Spleen (tissue), 11 donors: ENCODE measurements at regions not wholly inside any gene's neighbourhood (a gene's known extent, or its start where the extent isn't known, plus 50 kb on each side); places are given as distances from the start of the nearest gene placed in this dataset.

Experiments
- DNase-seq: peaks from one replicate; pipeline ENCODE4 v3.0.0-alpha.2; 2020
- H3K27ac ChIP-seq, 8 donors: fragments of 200-600 bp; sonication (generic) in 7 of 8; 1 replicate in 4 of 8; 2 replicates in 4 of 8; pipeline versions ENCODE4 v1.5.0 to v1.8.0; 2016 to 2021; ENCODE audit warnings: inconsistent platforms in 4 of 8, mild to moderate bottlenecking in 4 of 8, moderate library complexity in 1 of 8
- H3K27me3 ChIP-seq, 7 donors: fragments of 200-600 bp; sonication (generic) in 6 of 7; replicated peaks in 1 of 7; 1 replicate in 4 of 7; 2 replicates in 3 of 7; pipeline versions ENCODE4 v1.5.0 to v1.8.0; 2016 to 2021; ENCODE audit warnings: inconsistent platforms in 3 of 7, mild to moderate bottlenecking in 1 of 7
- H3K36me3 ChIP-seq, 6 donors: fragments of 200-600 bp; sonication (generic) in 5 of 6; 1 replicate in 4 of 6; 2 replicates in 2 of 6; pipeline versions ENCODE4 v1.5.0 to v1.8.0; 2016 to 2021; ENCODE audit warnings: inconsistent platforms in 2 of 6
- H3K4me1 ChIP-seq, 6 donors: fragments of 200-600 bp; sonication (generic) in 5 of 6; 1 replicate in 3 of 6; 2 replicates in 3 of 6; pipeline versions ENCODE4 v1.5.0 to v1.8.0; 2016 to 2021; ENCODE audit warnings: inconsistent platforms in 3 of 6
- H3K4me3 ChIP-seq, 8 donors: fragments of 200-600 bp; sonication (generic) in 7 of 8; 1 replicate in 4 of 8; 2 replicates in 4 of 8; pipeline versions ENCODE4 v1.5.0 to v1.8.0; 2016 to 2021; ENCODE audit warnings: inconsistent platforms in 4 of 8, mild to moderate bottlenecking in 4 of 8, moderate library complexity in 2 of 8
- H3K9me3 ChIP-seq, 8 donors: fragments of 200-600 bp; sonication (generic) in 7 of 8; 1 replicate in 4 of 8; 2 replicates in 4 of 8; pipeline versions ENCODE4 v1.5.0 to v1.8.0; 2016 to 2021; ENCODE audit warnings: inconsistent platforms in 4 of 8
- CTCF ChIP-seq, 11 experiments: fragments of 200-600 bp in 7 of 11; fragments of 450-650 bp in 4 of 11; sonication (generic) in 4 of 11; IDR thresholded peaks in 8 of 11; conservative IDR thresholded peaks in 3 of 11; 1 replicate in 7 of 11; 2 replicates in 4 of 11; pipeline versions ENCODE4 v1.4.0 to v1.8.0; 2016 to 2021; ENCODE audit warnings: antibody characterized with exemption in 11 of 11, inconsistent platforms in 4 of 11, mild to moderate bottlenecking in 1 of 11
- POLR2A ChIP-seq, 3 donors: fragments of 450-650 bp; IDR thresholded peaks; one replicate each; pipeline ENCODE4 v1.5.1; 2017; ENCODE audit warnings: antibody characterized with exemption in 3 of 3, mild to moderate bottlenecking in 1 of 3
- POLR2AphosphoS5 ChIP-seq, 3 donors: sonication (generic); formaldehyde crosslinking; IDR thresholded peaks; one replicate each; pipeline ENCODE4 v1.5.1; 2017; ENCODE audit warnings: antibody characterized with exemption in 3 of 3
- WGBS, 5 donors: extraction: QIAGEN DNeasy Blood & Tissue Kit in 3 of 5; methylation state at CpG; one replicate each; pipeline versions ENCODE4 v1.1.5 to v1.1.7; 2013 to 2018; 5-methylcytosine and 5-hydroxymethylcytosine counted together
- intact Hi-C: fragments of 100-400 bp; cut with DNase I; formaldehyde crosslinking; loops from one replicate; pipeline ENCODE4 v1.15.0; 2023; ENCODE audit warnings: low total_unique reads
- donor health status: healthy with polysubstance abuse.
- donor health status: DM: no; HTN: no; CAD: no; lungs with moderate emphysema.
- donor health status: DM: no; HTN: no; CAD: no.
- donor health status: Bipolar disorder and iron deficiency.
- donor health status: healthy.
- donor health status: DM: no; HTN: no; CAD: no.
- donor health status: DM: yes; HTN: yes; CAD: no.

GRCh38 chr9:4424891-4425290, 65.4 kb upstream of the SLC1A1 start:
- Histone ChIP-seq H3K9me3 (no peaks in the 10 kb centered on the region), H3K27me3 (no peaks in the 10 kb centered on the region), H3K36me3 (no peaks in the 10 kb centered on the region), H3K4me3 (no peak overlapping the region), H3K4me1 (no peaks in the 10 kb centered on the region), H3K27ac (no peak overlapping the region)
- no peak for DNase-seq
- WGBS, 5 donors, result 51 to 63% (median 58%) methylated on average over 4 of the region's 4 CpGs
- intact Hi-C loops, result no loop called here
- TF ChIP-seq CTCF (IDR thresholded peaks at IDR 0.05 in 8 of 11, conservative IDR thresholded peaks at IDR 0.05 in 3 of 11) (no peak), POLR2AphosphoS5 (IDR thresholded peaks at IDR 0.05) (no peak), POLR2A (IDR thresholded peaks at IDR 0.05) (no peak)

DNA sequence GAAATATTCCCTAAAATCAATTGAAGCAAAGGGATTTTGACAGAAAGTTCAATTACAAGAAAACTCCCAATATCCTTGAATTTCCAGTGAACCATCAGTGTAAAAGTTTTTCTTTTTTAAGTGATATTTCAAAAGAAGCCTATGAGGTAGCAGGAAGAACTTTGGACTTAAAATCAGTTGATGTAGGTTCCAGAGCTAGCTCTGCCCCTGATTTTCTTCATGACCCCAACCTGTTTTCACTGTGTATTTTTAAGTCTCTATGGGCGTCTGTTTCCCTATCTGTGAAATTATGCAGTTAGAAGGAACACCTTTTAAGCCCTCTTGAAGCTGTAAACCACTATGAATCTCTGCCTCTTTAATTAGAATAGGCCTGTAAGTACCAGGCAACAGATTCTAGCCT, 66.2 kb upstream of the SLC1A1 start:
- Histone ChIP-seq H3K27me3 (no peaks in the 10 kb centered on the region), H3K27ac (no peak overlapping the region), H3K36me3 (no peaks in the 10 kb centered on the region), H3K4me1 (no peaks in the 10 kb centered on the region), H3K9me3 (no peaks in the 10 kb centered on the region), H3K4me3 (no peak overlapping the region)
- DNase-seq, result no peak
- WGBS, 5 donors, result 67 to 90% (median 83%) methylated on average over 1 of the region's 1 CpG
- intact Hi-C loops, result no loop called here
- TF ChIP-seq POLR2AphosphoS5 (IDR thresholded peaks at IDR 0.05) (no peak), CTCF (IDR thresholded peaks at IDR 0.05 in 8 of 11, conservative IDR thresholded peaks at IDR 0.05 in 3 of 11) (no peak), POLR2A (IDR thresholded peaks at IDR 0.05) (no peak)

DNA sequence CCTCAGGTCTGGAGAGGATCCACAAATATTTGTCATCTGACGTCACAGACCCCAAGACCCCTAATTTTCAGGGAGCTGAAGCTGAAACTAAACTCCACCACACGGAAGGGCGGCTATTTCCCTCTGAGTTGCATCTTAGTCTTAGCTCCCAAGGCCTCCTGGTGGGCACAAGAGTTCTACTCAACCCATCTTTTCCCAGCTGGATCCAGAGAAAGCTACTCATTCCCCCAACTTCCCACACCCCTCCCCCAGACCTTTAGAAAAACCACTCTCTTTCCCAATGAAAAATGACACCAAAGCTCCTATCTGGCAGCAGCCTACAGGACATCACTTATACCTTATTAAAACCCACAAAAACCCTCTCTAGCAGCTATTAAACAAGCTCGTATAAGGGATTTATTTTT, 67.1 kb upstream of the SLC1A1 start:
- Histone ChIP-seq H3K27ac (no peak overlapping the region), H3K4me1 (no peaks in the 10 kb centered on the region), H3K4me3 (no peak overlapping the region), H3K9me3 (no peaks in the 10 kb centered on the region), H3K27me3 (no peaks in the 10 kb centered on the region), H3K36me3 (no peaks in the 10 kb centered on the region)
- intact Hi-C loops, result no loop called here
- no peak for TF ChIP-seq POLR2AphosphoS5 (IDR thresholded peaks at IDR 0.05)
- TF ChIP-seq POLR2A (IDR thresholded peaks at IDR 0.05), result no peak
- TF ChIP-seq CTCF (IDR thresholded peaks at IDR 0.05 in 8 of 11, conservative IDR thresholded peaks at IDR 0.05 in 3 of 11), result no peak
- DNase-seq, result no peak
- 80 to 87% (median 84%) methylated on average over 4 of the region's 4 CpGs for whole genome bisulfite sequencing, 5 donors

DNA sequence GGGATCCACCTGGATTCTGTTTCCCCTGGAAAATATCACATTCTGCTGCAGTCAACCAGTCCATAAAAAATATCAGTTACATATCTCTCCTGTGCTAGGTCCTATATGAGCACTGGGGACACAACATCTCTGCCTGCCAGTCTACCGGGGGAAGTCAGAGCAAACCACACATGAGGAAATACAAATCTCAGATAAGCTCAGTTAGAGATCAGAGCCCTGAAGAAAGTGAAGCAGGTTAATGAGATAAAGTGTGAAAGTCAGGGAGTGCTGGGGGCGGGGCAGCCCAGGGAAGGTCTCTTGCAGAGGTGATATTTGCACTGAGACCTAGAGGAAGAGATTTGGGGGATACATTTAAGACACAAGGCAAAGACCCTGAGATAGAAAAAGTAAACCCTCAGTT, 67.8 kb upstream of the SLC1A1 start:
- H3K4me1 ChIP-seq, result no peaks in the 10 kb centered on the region
- no peak for DNase-seq
- H3K27me3 ChIP-seq, result no peaks in the 10 kb centered on the region
- WGBS, 5 donors, result 16 to 32% (median 28%) methylated on average over 2 of the region's 2 CpGs
- H3K9me3 ChIP-seq, result no peaks in the 10 kb centered on the region
- H3K27ac ChIP-seq, result no peak overlapping the region
- intact Hi-C loops, result no loop called here
- H3K36me3 ChIP-seq, result no peaks in the 10 kb centered on the region
- no peak overlapping the region for H3K4me3 ChIP-seq
- no peak for TF ChIP-seq POLR2AphosphoS5 (IDR thresholded peaks at IDR 0.05)
- no peak for TF ChIP-seq POLR2A (IDR thresholded peaks at IDR 0.05)
- no peak for TF ChIP-seq CTCF (IDR thresholded peaks at IDR 0.05 in 8 of 11, conservative IDR thresholded peaks at IDR 0.05 in 3 of 11)
